GM23338 (cell line): ENCODE measurements at regions not wholly inside any gene's neighbourhood (a gene's known extent, or its start where the extent isn't known, plus 50 kb on each side); places are given as distances from the start of the nearest gene placed in this dataset.

Experiments
- ATAC-seq: fragments of 200-7000 bp; cut with Tn5 transposase; 3 replicates; pipeline ENCODE4 v1.9.1; 2020
- DNase-seq: peaks from one replicate; pipeline ENCODE4 v3.0.0-alpha.2; 2015; ENCODE audit warnings: low spot score
- H2AFZ ChIP-seq: fragments of 200-600 bp; sonication (generic); 2 replicates; pipeline ENCODE4 v1.8.0; 2016; ENCODE audit warnings: antibody characterized with exemption, mild to moderate bottlenecking, moderate library complexity
- H3F3A ChIP-seq: fragments of 200-600 bp; sonication (generic); replicated peaks from 2 replicates; pipeline ENCODE4 v1.8.0; 2017; ENCODE audit warnings: antibody characterized with exemption, mixed run types, low read depth
- H3K27ac ChIP-seq: fragments of 200-600 bp; sonication (generic); 2 replicates; pipeline ENCODE4 v1.6.1; 2016; ENCODE audit warnings: low read depth
- H3K27me3 ChIP-seq: fragments of 200-600 bp; sonication (generic); 2 replicates; pipeline ENCODE4 v1.8.0; 2016; ENCODE audit warnings: mild to moderate bottlenecking, mixed run types, moderate library complexity; ENCODE audit not compliant: insufficient read depth
- H3K36me3 ChIP-seq: fragments of 200-600 bp; sonication (generic); 2 replicates; pipeline ENCODE4 v1.8.0; 2016; ENCODE audit warnings: mild to moderate bottlenecking; ENCODE audit not compliant: insufficient read depth
- H3K4me1 ChIP-seq: fragments of 200-600 bp; sonication (generic); 2 replicates; pipeline ENCODE4 v1.8.0; 2016; ENCODE audit warnings: mild to moderate bottlenecking, moderate library complexity; ENCODE audit not compliant: insufficient read depth
- H3K4me2 ChIP-seq: fragments of 200-600 bp; sonication (generic); 2 replicates; pipeline ENCODE4 v1.7.1; 2017; ENCODE audit warnings: mixed run types
- H3K4me3 ChIP-seq: fragments of 200-600 bp; sonication (generic); 2 replicates; pipeline ENCODE4 v1.6.1; 2016; ENCODE audit warnings: mixed run types
- H3K79me2 ChIP-seq: fragments of 200-600 bp; sonication (generic); replicated peaks from 2 replicates; pipeline ENCODE4 v1.8.0; 2017; ENCODE audit warnings: mild to moderate bottlenecking; ENCODE audit not compliant: insufficient read depth
- H3K9me2 ChIP-seq: fragments of 200-600 bp; sonication (generic); 2 replicates; pipeline ENCODE4 v1.8.0; 2017; ENCODE audit not compliant: insufficient read depth
- H4K20me1 ChIP-seq: fragments of 200-600 bp; sonication (generic); replicated peaks from 2 replicates; pipeline ENCODE4 v1.8.0; 2017; ENCODE audit warnings: mild to moderate bottlenecking; ENCODE audit not compliant: insufficient read depth
- H3K27ac Mint-ChIP-seq: 2 replicates; pipeline ENCODE4 v1.8.0; 2020; ENCODE audit warnings: inconsistent platforms, mild to moderate bottlenecking, moderate library complexity, mixed read lengths
- H3K27me3 Mint-ChIP-seq: 3 replicates; pipeline ENCODE4 v1.8.0; 2022; ENCODE audit warnings: low read depth, mild to moderate bottlenecking, moderate library complexity, mixed read lengths, inconsistent platforms; ENCODE audit not compliant: insufficient read depth, poor library complexity
- H3K36me3 Mint-ChIP-seq: 3 replicates; pipeline ENCODE4 v1.8.0; 2021; ENCODE audit warnings: low read depth, mild to moderate bottlenecking, inconsistent platforms, moderate library complexity, mixed read lengths
- H3K4me1 Mint-ChIP-seq: 3 replicates; pipeline ENCODE4 v1.8.0; 2020; ENCODE audit warnings: mild to moderate bottlenecking, inconsistent platforms, mixed read lengths
- H3K4me3 Mint-ChIP-seq: 3 replicates; pipeline ENCODE4 v1.8.0; 2021; ENCODE audit warnings: moderate library complexity, mild to moderate bottlenecking, inconsistent platforms, mixed read lengths
- H3K9me3 Mint-ChIP-seq: 3 replicates; pipeline ENCODE4 v1.8.0; 2020; ENCODE audit warnings: moderate library complexity, mild to moderate bottlenecking, inconsistent platforms, mixed read lengths
- CREB1 ChIP-seq: fragments of 250-450 bp; sonication (Bioruptor Pico); IDR thresholded peaks from 2 replicates; pipeline ENCODE4 v1.5.0; 2020; ENCODE audit warnings: low read depth, mild to moderate bottlenecking, moderate library complexity
- CTCF ChIP-seq, 2 experiments: fragments of 200-600 bp in 1 of 2; sonication (generic) in 1 of 2; conservative IDR thresholded peaks; 2 replicates each; pipeline versions ENCODE4 v1.5.1 to v1.6.1; 2016 to 2017; ENCODE audit warnings: antibody characterized with exemption in 2 of 2, low read depth in 2 of 2, mild to moderate bottlenecking in 2 of 2, moderate library complexity in 1 of 2
- EZH2 ChIP-seq: fragments of 200-600 bp; sonication (generic); IDR thresholded peaks from one replicate; pipeline ENCODE4 v1.8.0; 2017; ENCODE audit warnings: antibody characterized with exemption, mild to moderate bottlenecking, low read depth; ENCODE audit not compliant: unreplicated experiment
- EZH2phosphoT487 ChIP-seq: fragments of 200-600 bp; sonication (generic); IDR thresholded peaks from one replicate; pipeline ENCODE4 v1.8.1; 2018; ENCODE audit warnings: antibody characterized with exemption; ENCODE audit not compliant: unreplicated experiment
- JUNB ChIP-seq: IDR thresholded peaks from one replicate; pipeline ENCODE4 v1.6.1; 2016; ENCODE audit warnings: antibody characterized with exemption; ENCODE audit not compliant: unreplicated experiment
- NANOG ChIP-seq: IDR thresholded peaks from 2 replicates; pipeline ENCODE4 v1.6.1; 2016; ENCODE audit warnings: antibody characterized with exemption, borderline replicate concordance
- POLR2AphosphoS5 ChIP-seq: IDR thresholded peaks from 2 replicates; pipeline ENCODE4 v1.6.1; 2016; ENCODE audit warnings: antibody characterized with exemption, low read depth
- REST ChIP-seq: IDR thresholded peaks from one replicate; pipeline ENCODE4 v1.6.1; 2018; ENCODE audit warnings: antibody characterized with exemption; ENCODE audit not compliant: unreplicated experiment
- STAT1 ChIP-seq: IDR thresholded peaks from one replicate; pipeline ENCODE4 v1.6.1; 2016; ENCODE audit warnings: antibody characterized with exemption; ENCODE audit not compliant: unreplicated experiment
- ZNF114 ChIP-seq: fragments of 250-450 bp; sonication (Bioruptor Pico); IDR thresholded peaks from 2 replicates; pipeline ENCODE4 v1.5.0; 2020; ENCODE audit warnings: mild to moderate bottlenecking, moderate library complexity
- ZNF331 ChIP-seq: fragments of 250-450 bp; sonication (Bioruptor Pico); IDR thresholded peaks from 2 replicates; pipeline ENCODE4 v1.5.0; 2020; ENCODE audit warnings: low read depth, mild to moderate bottlenecking, moderate library complexity
- ZNF462 ChIP-seq: fragments of 250-450 bp; sonication (Bioruptor Pico); IDR thresholded peaks from 2 replicates; pipeline ENCODE4 v1.5.0; 2020; ENCODE audit warnings: mild to moderate bottlenecking, moderate library complexity
- TF ChIP-seq, protein P1 (sequence below): IDR thresholded peaks from 2 replicates; pipeline ENCODE4 v1.6.1; 2016; ENCODE audit warnings: antibody characterized with exemption

GRCh38 chr7:24108906-24109376 is 175.0 kb upstream of the NPY start (continued):
- TF ChIP-seq ZNF331 (CRISPR knock-in tag) = no peak

- H3K4me2 ChIP-seq = no peak overlapping the region
- no peaks in the 10 kb centered on the region for H3K9me2 ChIP-seq
- H3K9me3 Mint-ChIP-seq = no peaks in the 10 kb centered on the region
- no peaks in the 10 kb centered on the region for H3K4me1 ChIP-seq
- DNase-seq (no peak), ATAC-seq (no peak)
- no peak overlapping the region for H3K4me3 ChIP-seq
- no peaks in the 10 kb centered on the region for H3K36me3 Mint-ChIP-seq
- H3K4me1 Mint-ChIP-seq = peaks cover 6% of the 10 kb centered on the region; the same call in 1 of the 3 replicates
- H3K36me3 ChIP-seq = no peaks in the 10 kb centered on the region
- H3K27me3 Mint-ChIP-seq = no peaks in the 10 kb centered on the region
- no peaks in the 10 kb centered on the region for H3F3A ChIP-seq
- H3K4me3 Mint-ChIP-seq = no peak overlapping the region
- no peaks in the 10 kb centered on the region for H4K20me1 ChIP-seq
- no peaks in the 10 kb centered on the region for H3K27me3 ChIP-seq
- H3K27ac ChIP-seq = no peak overlapping the region
- H3K79me2 ChIP-seq = no peaks in the 10 kb centered on the region
- H3K27ac Mint-ChIP-seq = no peak overlapping the region
- TF ChIP-seq ZNF462 (CRISPR knock-in tag) (no peak), CREB1 (CRISPR knock-in tag) (no peak), POLR2AphosphoS5 (no peak), ZNF114 (CRISPR knock-in tag) (no peak), ZNF331 (CRISPR knock-in tag) (no peak), STAT1 (no peak), JUNB (no peak), CTCF (conservative IDR thresholded peaks at IDR 0.05; ENCODE audit: low read depth in 2 of 2) (no peak; a peak in 1 of 4 replicates), EZH2phosphoT487 (no peak), NANOG (no peak), EZH2 (no peak), REST (no peak)
- TF ChIP-seq, protein P1, sequence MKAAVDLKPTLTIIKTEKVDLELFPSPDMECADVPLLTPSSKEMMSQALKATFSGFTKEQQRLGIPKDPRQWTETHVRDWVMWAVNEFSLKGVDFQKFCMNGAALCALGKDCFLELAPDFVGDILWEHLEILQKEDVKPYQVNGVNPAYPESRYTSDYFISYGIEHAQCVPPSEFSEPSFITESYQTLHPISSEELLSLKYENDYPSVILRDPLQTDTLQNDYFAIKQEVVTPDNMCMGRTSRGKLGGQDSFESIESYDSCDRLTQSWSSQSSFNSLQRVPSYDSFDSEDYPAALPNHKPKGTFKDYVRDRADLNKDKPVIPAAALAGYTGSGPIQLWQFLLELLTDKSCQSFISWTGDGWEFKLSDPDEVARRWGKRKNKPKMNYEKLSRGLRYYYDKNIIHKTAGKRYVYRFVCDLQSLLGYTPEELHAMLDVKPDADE = no peak
- no peak overlapping the region for H2AFZ ChIP-seq
Measured at GRCh38 chr7:24110056-24110455, 173.9 kb upstream of the NPY start.
